AG09319 (cell line): ENCODE measurements at regions not wholly inside any gene's neighbourhood (a gene's known extent, or its start where the extent isn't known, plus 50 kb on each side); places are given as distances from the start of the nearest gene placed in this dataset.

Experiments
- DNase-seq: peaks from one replicate; pipeline ENCODE4 v3.0.0-alpha.2; 2010; ENCODE audit warnings: low read depth; ENCODE audit errors: extremely low read depth
- CTCF ChIP-seq: IDR thresholded peaks from 2 replicates; pipeline ENCODE4 v1.5.1; 2011; ENCODE audit warnings: low read depth, mild to moderate bottlenecking, inconsistent platforms, low read length, moderate library complexity

GRCh38 chr2:128714285-128714684 lies 395.6 kb upstream of the HS6ST1 start:
- TF ChIP-seq CTCF = no peak

GRCh38 chr2:128714851-128715312 lies 396.2 kb upstream of the HS6ST1 start:
- DNase-seq = no peak
- no peak for TF ChIP-seq CTCF

More at GRCh38 chr2:128714285-128714684, 395.6 kb upstream of the HS6ST1 start:
- no peak for DNase-seq

- DNase-seq = no peak
- TF ChIP-seq CTCF = no peak
These were observed 396.7 kb upstream of the HS6ST1 start for GRCh38 chr2:128715360-128715759.

GRCh38 chr2:128716299-128716721 lies 397.6 kb upstream of the HS6ST1 start:
- TF ChIP-seq CTCF = no peak
- no peak for DNase-seq

- no peak for DNase-seq
- TF ChIP-seq CTCF = no peak
These were observed 399.4 kb upstream of the HS6ST1 start for GRCh38 chr2:128717758-128718710.

- no peak for DNase-seq
- no peak for TF ChIP-seq CTCF
These were observed 401.7 kb upstream of the HS6ST1 start for GRCh38 chr2:128720080-128721022.

- TF ChIP-seq CTCF = no peak
- no peak for DNase-seq
These were observed 402.4 kb upstream of the HS6ST1 start for GRCh38 chr2:128721096-128721495.
